ENCODE measurements at regions not wholly inside any gene's neighbourhood (a gene's known extent, or its start where the extent isn't known, plus 50 kb on each side); places are given as distances from the start of the nearest gene placed in this dataset.

GRCh38 chr9:88064554-88064953, 73.7 kb downstream of the SPATA31C2 start:
- intact Hi-C loops (cut with DNase I): no loop called here
- Histone ChIP-seq H3K9me3 (ENCODE audit: control insufficient read depth, low read length) (no peaks in the 10 kb centered on the region), H3K27ac (ENCODE audit: low read depth in 1 of 2, low read length in 2 of 2) (no peak overlapping the region), H3K4me3 (ENCODE audit: low read length in 2 of 2) (no peak overlapping the region), H3K4me1 (ENCODE audit: control insufficient read depth in 1 of 2, insufficient read depth in 2 of 2, low read length in 2 of 2) (no peaks in the 10 kb centered on the region), H3K27me3 (ENCODE audit: control insufficient read depth in 1 of 2, insufficient read depth in 2 of 2, low read length in 1 of 2) (no peaks in the 10 kb centered on the region), H3K36me3 (ENCODE audit: control insufficient read depth in 1 of 2, insufficient read depth in 2 of 2, low read length in 1 of 2) (no peaks in the 10 kb centered on the region)
- ATAC-seq (ENCODE audit: low FRiP score): no peak
- no peak for DNase-seq
- 69 to 70% methylated on average over 4 of the region's 4 CpGs for WGBS, 2 donors

- ATAC-seq (ENCODE audit: low FRiP score) (no peak), DNase-seq (no peak)
- no peaks in the 10 kb centered on the region for H3K4me1 ChIP-seq (ENCODE audit: control insufficient read depth in 1 of 2, insufficient read depth in 2 of 2, low read length in 2 of 2)
- H3K27me3 ChIP-seq (ENCODE audit: control insufficient read depth in 1 of 2, insufficient read depth in 2 of 2, low read length in 1 of 2): no peaks in the 10 kb centered on the region
- no peak overlapping the region for H3K4me3 ChIP-seq (ENCODE audit: low read length in 2 of 2)
- WGBS, 2 donors: 90 to 93% methylated on average over 7 of the region's 7 CpGs
- no peaks in the 10 kb centered on the region for H3K9me3 ChIP-seq (ENCODE audit: control insufficient read depth, low read length)
- no peak overlapping the region for H3K27ac ChIP-seq (ENCODE audit: low read depth in 1 of 2, low read length in 2 of 2)
- intact Hi-C loops (cut with DNase I): no loop called here
- H3K36me3 ChIP-seq (ENCODE audit: control insufficient read depth in 1 of 2, insufficient read depth in 2 of 2, low read length in 1 of 2): no peaks in the 10 kb centered on the region
Observed at GRCh38 chr9:88060746-88061145, 77.5 kb downstream of the SPATA31C2 start.

- no peaks in the 10 kb centered on the region for H3K36me3 ChIP-seq (ENCODE audit: control insufficient read depth in 1 of 2, insufficient read depth in 2 of 2, low read length in 1 of 2)
Observed at GRCh38 chr9:88059469-88059868, 78.8 kb downstream of the SPATA31C2 start.

GRCh38 chr9:88056876-88057275, 81.4 kb downstream of the SPATA31C2 start:
- no peaks in the 10 kb centered on the region for H3K27me3 ChIP-seq (ENCODE audit: control insufficient read depth in 1 of 2, insufficient read depth in 2 of 2, low read length in 1 of 2)
- WGBS, 2 donors: 87% methylated on average over 8 of the region's 8 CpGs
- DNase-seq (no peak), ATAC-seq (ENCODE audit: low FRiP score) (no peak)
- H3K4me1 ChIP-seq (ENCODE audit: control insufficient read depth in 1 of 2, insufficient read depth in 2 of 2, low read length in 2 of 2): no peaks in the 10 kb centered on the region
- no peaks in the 10 kb centered on the region for H3K9me3 ChIP-seq (ENCODE audit: control insufficient read depth, low read length)
- H3K4me3 ChIP-seq (ENCODE audit: low read length in 2 of 2): no peak overlapping the region
- H3K36me3 ChIP-seq (ENCODE audit: control insufficient read depth in 1 of 2, insufficient read depth in 2 of 2, low read length in 1 of 2): no peaks in the 10 kb centered on the region
- no peak overlapping the region for H3K27ac ChIP-seq (ENCODE audit: low read depth in 1 of 2, low read length in 2 of 2)
- intact Hi-C loops (cut with DNase I): no loop called here

More at GRCh38 chr9:88059469-88059868, 78.8 kb downstream of the SPATA31C2 start:
- Histone ChIP-seq H3K27ac (ENCODE audit: low read depth in 1 of 2, low read length in 2 of 2) (no peak overlapping the region), H3K4me3 (ENCODE audit: low read length in 2 of 2) (no peak overlapping the region), H3K9me3 (ENCODE audit: control insufficient read depth, low read length) (no peaks in the 10 kb centered on the region), H3K4me1 (ENCODE audit: control insufficient read depth in 1 of 2, insufficient read depth in 2 of 2, low read length in 2 of 2) (no peaks in the 10 kb centered on the region), H3K27me3 (ENCODE audit: control insufficient read depth in 1 of 2, insufficient read depth in 2 of 2, low read length in 1 of 2) (no peaks in the 10 kb centered on the region)
- intact Hi-C loops (cut with DNase I): no loop called here
- 90 to 91% methylated on average over 3 of the region's 3 CpGs for WGBS, 2 donors
- no peak for ATAC-seq (ENCODE audit: low FRiP score)
- no peak for DNase-seq

GRCh38 chr9:88053856-88054501, 79.6 kb upstream of the CDK20 start:
- DNase-seq (no peak), ATAC-seq (ENCODE audit: low FRiP score) (no peak)
- no peaks in the 10 kb centered on the region for H3K36me3 ChIP-seq (ENCODE audit: control insufficient read depth in 1 of 2, insufficient read depth in 2 of 2, low read length in 1 of 2)
- H3K27ac ChIP-seq (ENCODE audit: low read depth in 1 of 2, low read length in 2 of 2): no peak overlapping the region
- no peaks in the 10 kb centered on the region for H3K9me3 ChIP-seq (ENCODE audit: control insufficient read depth, low read length)
- intact Hi-C loops (cut with DNase I): no loop called here
- 75 to 76% methylated on average over 9 of the region's 9 CpGs for WGBS, 2 donors
- H3K27me3 ChIP-seq (ENCODE audit: control insufficient read depth in 1 of 2, insufficient read depth in 2 of 2, low read length in 1 of 2): no peaks in the 10 kb centered on the region
- no peaks in the 10 kb centered on the region for H3K4me1 ChIP-seq (ENCODE audit: control insufficient read depth in 1 of 2, insufficient read depth in 2 of 2, low read length in 2 of 2)
- no peak overlapping the region for H3K4me3 ChIP-seq (ENCODE audit: low read length in 2 of 2)

- no peak for ATAC-seq (ENCODE audit: low FRiP score)
- no peak overlapping the region for H3K27ac ChIP-seq (ENCODE audit: low read depth in 1 of 2, low read length in 2 of 2)
- no peaks in the 10 kb centered on the region for H3K36me3 ChIP-seq (ENCODE audit: control insufficient read depth in 1 of 2, insufficient read depth in 2 of 2, low read length in 1 of 2)
- intact Hi-C loops (cut with DNase I): no loop called here
- H3K4me3 ChIP-seq (ENCODE audit: low read length in 2 of 2): no peak overlapping the region
- H3K9me3 ChIP-seq (ENCODE audit: control insufficient read depth, low read length): no peaks in the 10 kb centered on the region
- WGBS, 2 donors: 44 to 46% methylated on average over 5 of the region's 5 CpGs
- H3K27me3 ChIP-seq (ENCODE audit: control insufficient read depth in 1 of 2, insufficient read depth in 2 of 2, low read length in 1 of 2): no peaks in the 10 kb centered on the region
- no peaks in the 10 kb centered on the region for H3K4me1 ChIP-seq (ENCODE audit: control insufficient read depth in 1 of 2, insufficient read depth in 2 of 2, low read length in 2 of 2)
- DNase-seq: no peak
Observed at GRCh38 chr9:88052321-88052965, 78.1 kb upstream of the CDK20 start.

- ATAC-seq (ENCODE audit: low FRiP score): no peak
- intact Hi-C loops (cut with DNase I): no loop called here
Observed at GRCh38 chr9:88051138-88051537, 76.8 kb upstream of the CDK20 start.

GRCh38 chr9:88049677-88050307, 75.5 kb upstream of the CDK20 start:
- intact Hi-C loops (cut with DNase I): no loop called here
- H3K36me3 ChIP-seq (ENCODE audit: control insufficient read depth in 1 of 2, insufficient read depth in 2 of 2, low read length in 1 of 2): no peaks in the 10 kb centered on the region
- no peak overlapping the region for H3K4me3 ChIP-seq (ENCODE audit: low read length in 2 of 2)
- DNase-seq (no peak), ATAC-seq (ENCODE audit: low FRiP score) (no peak)
- H3K9me3 ChIP-seq (ENCODE audit: control insufficient read depth, low read length): no peaks in the 10 kb centered on the region
- no peak overlapping the region for H3K27ac ChIP-seq (ENCODE audit: low read depth in 1 of 2, low read length in 2 of 2)
- no peaks in the 10 kb centered on the region for H3K27me3 ChIP-seq (ENCODE audit: control insufficient read depth in 1 of 2, insufficient read depth in 2 of 2, low read length in 1 of 2)
- 86 to 90% methylated on average over 14 of the region's 14 CpGs for WGBS, 2 donors
- no peaks in the 10 kb centered on the region for H3K4me1 ChIP-seq (ENCODE audit: control insufficient read depth in 1 of 2, insufficient read depth in 2 of 2, low read length in 2 of 2)

More at GRCh38 chr9:88051138-88051537, 76.8 kb upstream of the CDK20 start:
- DNase-seq: no peak
- H3K36me3 ChIP-seq (ENCODE audit: control insufficient read depth in 1 of 2, insufficient read depth in 2 of 2, low read length in 1 of 2): no peaks in the 10 kb centered on the region
- 97% methylated on average over 8 of the region's 8 CpGs for WGBS, 2 donors
- no peak overlapping the region for H3K27ac ChIP-seq (ENCODE audit: low read depth in 1 of 2, low read length in 2 of 2)
- H3K27me3 ChIP-seq (ENCODE audit: control insufficient read depth in 1 of 2, insufficient read depth in 2 of 2, low read length in 1 of 2): no peaks in the 10 kb centered on the region
- H3K9me3 ChIP-seq (ENCODE audit: control insufficient read depth, low read length): no peaks in the 10 kb centered on the region
- H3K4me3 ChIP-seq (ENCODE audit: low read length in 2 of 2): no peak overlapping the region
- no peaks in the 10 kb centered on the region for H3K4me1 ChIP-seq (ENCODE audit: control insufficient read depth in 1 of 2, insufficient read depth in 2 of 2, low read length in 2 of 2)

- WGBS, 2 donors: 70 to 76% methylated on average over 3 of the region's 3 CpGs
- no peaks in the 10 kb centered on the region for H3K27me3 ChIP-seq (ENCODE audit: control insufficient read depth in 1 of 2, insufficient read depth in 2 of 2, low read length in 1 of 2)
- H3K27ac ChIP-seq (ENCODE audit: low read depth in 1 of 2, low read length in 2 of 2): no peak overlapping the region
- intact Hi-C loops (cut with DNase I): no loop called here
- H3K9me3 ChIP-seq (ENCODE audit: control insufficient read depth, low read length): peaks cover 3% of the 10 kb centered on the region
- no peaks in the 10 kb centered on the region for H3K4me1 ChIP-seq (ENCODE audit: control insufficient read depth in 1 of 2, insufficient read depth in 2 of 2, low read length in 2 of 2)
- ATAC-seq (ENCODE audit: low FRiP score): no peak
- no peak for DNase-seq
- H3K36me3 ChIP-seq (ENCODE audit: control insufficient read depth in 1 of 2, insufficient read depth in 2 of 2, low read length in 1 of 2): no peaks in the 10 kb centered on the region
- H3K4me3 ChIP-seq (ENCODE audit: low read length in 2 of 2): no peak overlapping the region
Observed at GRCh38 chr9:88046542-88046941, 72.2 kb upstream of the CDK20 start.
